Urinary bladder (tissue), 3 donors: ENCODE measurements at regions not wholly inside any gene's neighbourhood (a gene's known extent, or its start where the extent isn't known, plus 50 kb on each side); places are given as distances from the start of the nearest gene placed in this dataset.

Source experiments
- DNase-seq: peaks from one replicate; pipeline ENCODE4 v3.0.0-alpha.2; 2015; ENCODE audit errors: extremely low spot score
- H3K27ac ChIP-seq: one replicate; pipeline ENCODE4 v1.5.1; 2013; ENCODE audit warnings: low read depth, mild to moderate bottlenecking, moderate library complexity
- H3K36me3 ChIP-seq: one replicate; pipeline ENCODE4 v1.6.1; 2013; ENCODE audit warnings: mild to moderate bottlenecking, moderate library complexity; ENCODE audit not compliant: insufficient read depth
- H3K4me1 ChIP-seq: one replicate; pipeline ENCODE4 v1.6.1; 2013; ENCODE audit warnings: mild to moderate bottlenecking, moderate library complexity; ENCODE audit not compliant: insufficient read depth
- H3K4me3 ChIP-seq: one replicate; pipeline ENCODE4 v1.5.1; 2013; ENCODE audit warnings: low read depth, low read length
- WGBS: extraction: QIAGEN DNeasy Blood & Tissue Kit; methylation state at CpG from one replicate; pipeline ENCODE4 v1.1.7; 2013; 5-methylcytosine and 5-hydroxymethylcytosine counted together
- donor health status: healthy with polysubstance abuse.
- donor health status: healthy.

DNA sequence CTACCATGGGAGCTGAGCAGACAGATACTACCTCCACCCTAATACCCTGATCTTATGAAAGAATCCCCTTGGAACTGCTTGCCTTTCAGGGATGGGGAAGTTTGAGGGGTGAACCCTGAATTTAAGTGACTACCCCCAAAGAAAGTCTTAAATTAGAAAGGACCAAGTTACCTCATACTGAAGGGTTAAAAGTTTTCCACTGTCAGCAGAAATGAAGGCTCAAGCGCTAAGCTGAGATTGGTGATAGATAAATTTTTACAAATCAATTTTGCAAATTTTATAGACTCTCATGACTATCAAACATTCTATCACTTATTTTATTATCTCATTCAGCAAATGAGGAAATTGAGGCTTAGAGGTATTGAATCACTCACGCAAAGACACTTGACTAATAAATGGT is 233.2 kb upstream of the THSD7B start:
- DNase-seq: no peak
- Histone ChIP-seq H3K4me3 (no peak overlapping the region), H3K4me1 (no peaks in the 10 kb centered on the region), H3K36me3 (no peaks in the 10 kb centered on the region), H3K27ac (no peak overlapping the region)
- 86% methylated on average over 2 of the region's 2 CpGs for WGBS

DNA sequence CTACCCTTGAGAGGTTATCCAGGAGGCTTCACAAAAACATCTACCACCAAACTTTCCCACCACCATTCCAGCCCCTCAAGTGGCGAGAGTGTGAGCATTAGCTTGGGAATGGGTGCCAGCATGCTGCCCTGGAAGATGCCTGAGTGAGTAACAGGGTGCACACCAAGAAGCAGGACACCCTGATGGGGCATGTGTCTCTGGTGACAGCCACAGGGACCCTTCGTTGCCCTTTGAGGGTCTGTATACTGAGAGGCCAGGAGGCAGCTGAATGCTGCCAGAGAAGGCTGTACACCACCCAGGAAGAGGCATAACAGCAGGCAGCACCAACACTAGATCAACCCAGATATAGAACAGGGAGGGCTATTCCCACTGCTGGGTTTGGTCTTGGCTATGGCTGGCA is 233.6 kb upstream of the THSD7B start:
- 56% methylated on average over 2 of the region's 2 CpGs for WGBS
- Histone ChIP-seq H3K4me3 (no peak overlapping the region), H3K27ac (no peak overlapping the region), H3K4me1 (no peaks in the 10 kb centered on the region), H3K36me3 (no peaks in the 10 kb centered on the region)
- no peak for DNase-seq

DNA sequence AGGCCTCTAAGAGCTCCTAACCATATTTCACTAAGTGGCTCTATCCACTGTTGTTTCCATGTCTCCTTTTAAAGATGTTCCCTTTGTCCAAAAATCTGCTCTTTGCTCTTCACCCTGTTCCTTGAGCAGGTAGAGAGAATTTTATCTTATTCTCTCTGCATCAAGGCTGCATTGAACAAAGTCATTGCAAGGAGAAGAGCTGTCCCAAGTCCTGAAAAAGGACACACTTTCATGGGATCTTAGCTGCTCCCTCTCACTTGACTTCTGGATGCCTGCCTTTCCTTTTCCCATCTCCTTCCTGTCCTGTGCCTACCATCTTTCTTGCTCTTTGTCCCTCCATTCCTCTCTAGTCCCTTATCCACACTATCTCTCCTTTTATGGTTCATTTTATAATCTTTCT is 235.2 kb upstream of the THSD7B start:
- Histone ChIP-seq H3K36me3 (no peaks in the 10 kb centered on the region), H3K27ac (no peak overlapping the region), H3K4me1 (no peaks in the 10 kb centered on the region), H3K4me3 (no peak overlapping the region)
- no peak for DNase-seq

DNA sequence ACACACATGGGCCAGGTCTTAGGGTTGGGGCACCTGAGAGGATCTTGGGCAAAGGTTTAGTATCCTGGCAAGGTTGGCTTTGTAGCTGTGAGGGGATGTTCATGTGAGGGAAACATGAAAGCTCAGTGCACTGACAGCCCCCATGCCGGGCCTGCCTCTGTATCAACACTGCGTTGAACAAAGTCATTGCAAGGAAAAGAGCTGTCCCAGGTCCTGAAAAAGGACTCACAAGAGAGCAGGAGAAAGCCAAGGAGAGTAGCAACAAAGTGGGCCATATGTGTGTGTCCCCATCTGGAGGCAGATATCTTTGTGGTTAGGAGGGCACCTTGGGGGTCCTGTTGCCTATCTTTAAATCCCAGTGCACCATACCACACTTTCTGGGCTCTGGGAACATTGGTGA is 237.8 kb upstream of the THSD7B start:
- Histone ChIP-seq H3K4me3 (no peak overlapping the region), H3K27ac (no peak overlapping the region), H3K4me1 (no peaks in the 10 kb centered on the region), H3K36me3 (no peaks in the 10 kb centered on the region)
- DNase-seq: no peak
- 9% methylated on average over 2 of the region's 2 CpGs for WGBS

DNA sequence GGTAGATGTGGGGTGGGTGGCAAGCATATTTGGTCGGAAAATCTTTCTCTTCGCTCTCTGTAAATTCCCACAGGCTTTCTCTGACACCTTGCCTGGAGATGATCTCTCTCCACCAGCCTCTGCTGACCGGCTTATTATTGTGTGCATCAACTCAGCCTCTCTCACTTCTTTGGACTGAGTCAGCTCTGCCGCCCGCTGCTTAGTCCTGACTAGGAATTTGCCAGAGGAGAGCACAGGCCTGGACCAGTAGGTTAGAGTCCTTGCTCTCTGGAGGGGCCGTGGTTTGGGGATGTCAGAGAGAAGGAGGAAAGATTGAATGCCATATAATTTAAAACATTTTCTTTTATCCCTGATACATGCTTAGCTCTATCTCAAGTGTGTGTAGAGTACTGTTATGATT is 242.6 kb upstream of the THSD7B start:
- DNase-seq: no peak
- Histone ChIP-seq H3K4me1 (no peaks in the 10 kb centered on the region), H3K4me3 (no peak overlapping the region), H3K36me3 (no peaks in the 10 kb centered on the region), H3K27ac (no peak overlapping the region)
- WGBS: 77% methylated on average over 6 of the region's 6 CpGs

DNA sequence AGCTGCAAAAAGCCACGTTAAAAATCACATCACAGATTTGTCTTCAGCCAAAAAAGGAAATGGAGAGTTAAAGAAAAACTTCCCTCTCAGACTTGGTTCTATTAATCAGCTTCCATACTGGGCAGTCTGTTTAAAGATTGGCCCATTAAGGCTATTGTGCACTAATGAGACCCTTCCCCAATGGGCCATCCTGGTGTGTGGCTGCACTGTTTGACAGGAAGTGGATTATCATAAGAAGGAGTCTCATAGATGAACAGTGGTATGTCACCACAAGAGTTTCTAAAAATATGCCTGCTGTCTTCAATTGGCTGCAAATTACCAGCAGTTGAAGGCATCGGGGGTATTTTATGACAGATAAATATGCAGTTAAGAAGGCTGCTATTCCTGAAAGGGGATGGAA is 247.6 kb upstream of the THSD7B start:
- no peak for DNase-seq
- Histone ChIP-seq H3K4me1 (no peaks in the 10 kb centered on the region), H3K27ac (no peak overlapping the region), H3K4me3 (no peak overlapping the region), H3K36me3 (no peaks in the 10 kb centered on the region)
- 26% methylated on average over 2 of the region's 2 CpGs for WGBS

DNA sequence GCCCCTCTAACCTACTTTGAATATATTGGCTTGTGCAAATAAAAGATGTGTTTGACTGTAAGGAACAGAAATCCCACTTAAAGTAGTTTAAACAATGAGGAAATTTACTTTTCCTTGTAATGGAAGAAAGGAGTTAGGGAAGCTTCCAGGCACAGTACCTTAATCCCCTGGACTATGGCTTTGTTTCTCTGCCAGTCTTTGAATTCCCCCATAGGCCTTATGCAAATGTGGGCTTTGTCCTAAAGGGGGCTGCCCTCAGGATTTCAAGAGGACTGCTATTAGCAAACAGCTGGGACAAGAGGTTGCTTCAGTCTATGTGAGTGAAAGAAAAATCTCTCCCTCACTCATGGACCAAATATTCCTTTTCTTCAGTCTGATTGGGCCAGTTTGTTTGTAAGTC is 255.1 kb upstream of the THSD7B start:
- no peak for DNase-seq
- Histone ChIP-seq H3K27ac (no peak overlapping the region), H3K4me3 (no peak overlapping the region), H3K36me3 (no peaks in the 10 kb centered on the region), H3K4me1 (no peaks in the 10 kb centered on the region)

DNA sequence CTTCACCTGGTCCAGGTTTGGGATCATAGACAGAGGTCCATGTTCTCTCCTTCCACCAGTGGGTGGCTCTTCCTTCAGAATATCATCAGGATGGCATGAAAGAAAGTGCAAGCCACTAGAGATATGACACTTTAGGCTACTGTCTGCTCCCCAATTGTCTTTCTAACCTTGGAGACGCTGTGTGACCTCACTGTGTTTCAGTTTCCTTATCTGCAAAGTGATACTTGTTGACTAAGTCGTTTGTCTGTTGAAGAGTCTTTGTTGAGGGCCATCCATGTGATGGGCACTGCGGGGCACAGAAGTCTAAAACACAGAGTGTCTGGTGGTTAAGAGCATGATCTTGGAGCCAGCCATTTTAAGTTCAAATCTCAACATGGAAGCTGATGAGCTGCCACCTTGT is 259.9 kb upstream of the THSD7B start:
- Histone ChIP-seq H3K4me1 (no peaks in the 10 kb centered on the region), H3K27ac (no peak overlapping the region), H3K4me3 (no peak overlapping the region), H3K36me3 (no peaks in the 10 kb centered on the region)
- 68% methylated on average over 3 of the region's 3 CpGs for WGBS
- no peak for DNase-seq

DNA sequence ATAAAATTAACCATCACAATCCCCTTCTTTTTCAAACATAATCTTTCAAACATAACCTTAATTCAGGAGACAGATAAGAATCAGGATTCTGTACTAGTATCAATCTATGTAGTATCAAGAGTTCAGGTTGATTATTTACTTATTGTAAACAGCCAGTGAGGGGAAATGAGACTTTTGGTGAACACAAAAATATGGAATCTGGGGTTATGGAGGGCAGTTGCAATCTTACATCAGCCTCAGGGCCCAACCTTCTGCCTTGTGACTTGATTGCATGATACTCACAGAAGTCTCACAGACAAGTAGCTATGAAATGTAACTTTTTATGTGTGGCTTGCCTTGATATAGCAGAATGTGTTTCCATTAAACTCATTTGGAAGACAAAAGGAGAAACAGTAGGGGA is 262.7 kb upstream of the THSD7B start:
- no peak overlapping the region for H3K4me3 ChIP-seq
- DNase-seq: no peak
- H3K36me3 ChIP-seq: no peaks in the 10 kb centered on the region
- no peaks in the 10 kb centered on the region for H3K4me1 ChIP-seq
- H3K27ac ChIP-seq: no peak overlapping the region

DNA sequence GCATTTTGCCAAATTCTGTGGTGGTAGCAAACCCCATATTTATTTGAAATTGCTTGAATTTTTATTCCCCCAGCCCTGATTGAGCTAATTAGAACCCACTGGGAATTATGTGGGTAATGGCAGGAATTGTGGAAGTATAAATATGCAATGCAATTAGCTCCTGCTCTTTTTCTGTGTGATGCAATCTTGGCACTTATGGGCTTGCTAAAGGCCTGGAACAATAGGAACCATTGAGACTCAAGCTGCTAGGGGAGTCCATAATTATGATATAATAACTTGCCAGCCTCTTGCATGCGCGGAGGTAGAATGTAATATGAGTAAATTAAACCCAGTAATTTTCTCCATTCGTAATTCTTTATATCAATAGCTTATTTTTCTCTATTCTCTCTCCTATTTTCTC is 267.6 kb upstream of the THSD7B start:
- H3K4me1 ChIP-seq: no peaks in the 10 kb centered on the region
- H3K36me3 ChIP-seq: no peaks in the 10 kb centered on the region
- H3K4me3 ChIP-seq: no peak overlapping the region
- 83% methylated on average over 3 of the region's 3 CpGs for WGBS
- DNase-seq: no peak
- H3K27ac ChIP-seq: no peak overlapping the region

DNA sequence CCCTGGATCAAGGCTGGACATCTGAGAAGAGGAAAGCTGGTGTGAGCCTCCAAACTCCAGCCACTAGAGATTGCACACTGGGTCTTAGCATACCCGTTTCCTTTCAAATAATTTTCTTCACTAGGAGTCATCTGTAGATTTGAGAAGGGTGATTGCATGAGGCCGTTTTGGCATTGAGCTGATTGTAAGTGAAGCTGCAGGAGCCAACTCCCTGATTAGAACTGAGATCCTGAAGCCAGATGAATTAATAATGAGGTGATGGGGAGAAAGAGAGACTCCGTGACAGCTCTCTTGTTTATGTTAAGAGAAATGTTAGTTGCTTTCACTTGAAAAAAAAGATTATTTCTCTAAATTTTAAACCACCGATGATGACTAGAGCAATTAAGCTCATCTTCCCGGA is 268.4 kb upstream of the THSD7B start:
- H3K4me3 ChIP-seq: no peak overlapping the region
- no peaks in the 10 kb centered on the region for H3K36me3 ChIP-seq
- WGBS: 56% methylated on average over 5 of the region's 5 CpGs
- no peak overlapping the region for H3K27ac ChIP-seq
- no peaks in the 10 kb centered on the region for H3K4me1 ChIP-seq
- no peak for DNase-seq

DNA sequence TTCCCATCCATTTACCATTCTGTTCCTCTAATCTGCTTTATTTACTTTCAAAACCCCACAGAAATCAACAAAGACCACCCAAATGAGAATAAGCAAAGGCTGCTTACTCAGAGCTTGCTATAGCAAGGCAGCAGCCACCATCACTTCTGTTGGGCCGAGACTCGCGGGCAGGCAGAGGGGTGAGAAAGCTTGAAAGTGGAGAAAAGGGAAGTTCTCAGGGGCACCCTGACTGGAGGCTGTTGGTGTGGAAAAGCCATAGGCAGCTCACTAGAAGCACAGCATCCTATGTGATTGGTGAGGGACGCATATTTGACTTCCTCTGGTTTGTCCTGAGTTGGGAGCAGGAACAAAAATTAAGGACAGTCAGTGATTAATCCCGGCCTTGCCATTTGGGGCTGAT is 269.7 kb upstream of the THSD7B start:
- Histone ChIP-seq H3K4me1 (no peaks in the 10 kb centered on the region), H3K4me3 (no peak overlapping the region), H3K36me3 (no peaks in the 10 kb centered on the region), H3K27ac (no peak overlapping the region)
- WGBS: 89% methylated on average over 5 of the region's 5 CpGs
- DNase-seq: no peak

DNA sequence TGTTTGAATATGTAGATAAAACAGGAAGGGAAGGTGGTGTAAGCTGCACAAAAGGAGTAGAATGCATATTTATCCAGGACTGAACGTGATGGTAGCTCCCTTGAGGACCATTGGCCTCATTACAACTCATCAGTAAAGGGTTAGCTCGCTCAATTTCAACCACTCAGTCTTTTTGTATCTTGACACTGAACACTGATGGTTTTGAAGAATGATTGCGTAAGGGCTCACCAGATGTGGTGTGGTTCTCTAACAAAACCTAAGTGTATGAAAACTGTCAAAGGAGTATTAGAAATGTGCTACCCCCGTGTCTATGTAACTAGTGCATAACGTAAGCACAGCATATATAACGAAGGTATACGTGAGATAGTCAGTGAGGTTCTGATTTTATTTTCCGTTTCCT is 272.4 kb upstream of the THSD7B start:
- Histone ChIP-seq H3K36me3 (no peaks in the 10 kb centered on the region), H3K27ac (no peak overlapping the region), H3K4me3 (no peak overlapping the region), H3K4me1 (no peaks in the 10 kb centered on the region)
- WGBS: 66% methylated on average over 8 of the region's 8 CpGs
- no peak for DNase-seq

DNA sequence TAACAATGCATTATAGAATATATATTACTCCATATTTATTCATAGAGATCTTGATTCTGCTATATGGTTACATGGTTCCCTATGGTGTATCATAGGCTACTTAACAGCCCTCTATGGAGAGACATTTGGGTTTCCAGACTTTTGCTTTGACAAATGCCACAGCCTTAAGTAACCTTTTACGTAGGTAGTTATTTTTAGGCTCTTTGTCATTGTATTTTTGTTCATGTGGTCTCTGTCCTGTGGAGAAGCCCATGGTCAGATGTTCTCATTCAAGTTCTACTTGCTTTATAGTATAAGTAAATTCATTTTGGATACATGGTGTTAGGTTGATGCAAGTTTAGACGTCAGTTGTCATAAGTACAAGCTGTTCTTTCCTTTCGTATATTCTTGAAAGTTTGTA is 275.2 kb upstream of the THSD7B start:
- Histone ChIP-seq H3K4me1 (no peaks in the 10 kb centered on the region), H3K4me3 (no peak overlapping the region), H3K36me3 (no peaks in the 10 kb centered on the region), H3K27ac (no peak overlapping the region)
- 87% methylated on average over 3 of the region's 3 CpGs for WGBS
- DNase-seq: no peak

DNA sequence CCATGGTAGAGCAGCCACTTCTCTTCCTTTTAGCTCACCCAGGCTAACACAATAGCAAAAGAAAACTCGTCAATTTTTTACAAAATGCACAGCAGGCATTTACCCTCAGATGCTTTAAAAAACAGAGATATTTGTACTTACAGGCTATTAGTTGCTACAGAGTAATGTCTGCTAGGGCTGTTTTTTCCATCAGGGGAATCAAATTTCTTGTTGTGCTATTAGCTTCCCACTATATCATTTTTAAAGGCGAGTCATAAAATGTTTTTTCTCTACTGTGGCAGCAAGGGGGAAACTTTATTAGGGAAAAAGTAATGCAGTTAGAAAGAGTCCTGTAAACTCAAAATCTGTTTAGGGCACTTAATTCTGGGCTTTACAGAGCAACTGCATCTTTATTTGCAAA is 277.9 kb upstream of the THSD7B start:
- H3K4me3 ChIP-seq: no peak overlapping the region
- H3K36me3 ChIP-seq: no peaks in the 10 kb centered on the region
- H3K4me1 ChIP-seq: no peaks in the 10 kb centered on the region
- no peak overlapping the region for H3K27ac ChIP-seq
- peak; percentile 39 for DNase-seq
- WGBS: 50% methylated on average over 2 of the region's 2 CpGs
